ENCODE measurements at regions not wholly inside any gene's neighbourhood (a gene's known extent, or its start where the extent isn't known, plus 50 kb on each side); places are given as distances from the start of the nearest gene placed in this dataset.

- no peak overlapping the region for H3K9ac ChIP-seq (ENCODE audit: low read depth, low read length)
- no peaks in the 10 kb centered on the region for H3K36me3 ChIP-seq (ENCODE audit: control insufficient read depth, insufficient read depth, low read length)
- peaks cover 5% of the 10 kb centered on the region; the same call in 1 of the 2 replicates for H3K4me1 ChIP-seq (ENCODE audit: control insufficient read depth, insufficient read depth, low read length)
- no peak overlapping the region for H3K4me3 ChIP-seq (ENCODE audit: low read depth, low read length)
- no peaks in the 10 kb centered on the region for H3K27me3 ChIP-seq (ENCODE audit: control insufficient read depth, insufficient read depth, low read length)
- no peak overlapping the region for H3K27ac ChIP-seq (ENCODE audit: low read depth, low read length)
- peaks cover 6% of the 10 kb centered on the region; the same call in 1 of the 2 replicates for H3K9me3 ChIP-seq (ENCODE audit: control insufficient read depth, insufficient read depth, low read length)
Measured at GRCh38 chr10:78470267-78471103, 436.8 kb downstream of the RPS24 start.

- no peak overlapping the region for H3K9ac ChIP-seq (ENCODE audit: low read depth, low read length)
- H3K27me3 ChIP-seq (ENCODE audit: control insufficient read depth, insufficient read depth, low read length): no peaks in the 10 kb centered on the region
- H3K4me1 ChIP-seq (ENCODE audit: control insufficient read depth, insufficient read depth, low read length): peaks cover 5% of the 10 kb centered on the region; the same call in 1 of the 2 replicates
- no peak overlapping the region for H3K4me3 ChIP-seq (ENCODE audit: low read depth, low read length)
- H3K36me3 ChIP-seq (ENCODE audit: control insufficient read depth, insufficient read depth, low read length): no peaks in the 10 kb centered on the region
- peaks cover 6% of the 10 kb centered on the region; the same call in 1 of the 2 replicates for H3K9me3 ChIP-seq (ENCODE audit: control insufficient read depth, insufficient read depth, low read length)
- no peak overlapping the region for H3K27ac ChIP-seq (ENCODE audit: low read depth, low read length)
Measured at GRCh38 chr10:78471326-78471722, 437.7 kb downstream of the RPS24 start.

GRCh38 chr10:78471723-78472550 lies 438.3 kb downstream of the RPS24 start:
- Histone ChIP-seq H3K27ac (ENCODE audit: low read depth, low read length) (no peak overlapping the region), H3K36me3 (ENCODE audit: control insufficient read depth, insufficient read depth, low read length) (no peaks in the 10 kb centered on the region), H3K4me1 (ENCODE audit: control insufficient read depth, insufficient read depth, low read length) (peaks cover 5% of the 10 kb centered on the region; the same call in 1 of the 2 replicates), H3K9me3 (ENCODE audit: control insufficient read depth, insufficient read depth, low read length) (peaks cover 4% of the 10 kb centered on the region; the same call in 1 of the 2 replicates), H3K27me3 (ENCODE audit: control insufficient read depth, insufficient read depth, low read length) (no peaks in the 10 kb centered on the region), H3K9ac (ENCODE audit: low read depth, low read length) (no peak overlapping the region), H3K4me3 (ENCODE audit: low read depth, low read length) (no peak overlapping the region)

- no peak overlapping the region for H3K9ac ChIP-seq (ENCODE audit: low read depth, low read length)
- H3K4me1 ChIP-seq (ENCODE audit: control insufficient read depth, insufficient read depth, low read length): peaks cover 5% of the 10 kb centered on the region; the same call in 1 of the 2 replicates
- no peak overlapping the region for H3K4me3 ChIP-seq (ENCODE audit: low read depth, low read length)
- peaks cover 3% of the 10 kb centered on the region; the same call in 1 of the 2 replicates for H3K9me3 ChIP-seq (ENCODE audit: control insufficient read depth, insufficient read depth, low read length)
- H3K36me3 ChIP-seq (ENCODE audit: control insufficient read depth, insufficient read depth, low read length): no peaks in the 10 kb centered on the region
- H3K27ac ChIP-seq (ENCODE audit: low read depth, low read length): no peak overlapping the region
- H3K27me3 ChIP-seq (ENCODE audit: control insufficient read depth, insufficient read depth, low read length): no peaks in the 10 kb centered on the region
Measured at GRCh38 chr10:78472551-78472890, 438.9 kb downstream of the RPS24 start.

GRCh38 chr10:78473006-78473405 lies 439.3 kb downstream of the RPS24 start:
- H3K9ac ChIP-seq (ENCODE audit: low read depth, low read length): no peak overlapping the region
- H3K4me1 ChIP-seq (ENCODE audit: control insufficient read depth, insufficient read depth, low read length): peaks cover 5% of the 10 kb centered on the region; the same call in 1 of the 2 replicates
- H3K4me3 ChIP-seq (ENCODE audit: low read depth, low read length): no peak overlapping the region
- no peaks in the 10 kb centered on the region for H3K36me3 ChIP-seq (ENCODE audit: control insufficient read depth, insufficient read depth, low read length)
- H3K27ac ChIP-seq (ENCODE audit: low read depth, low read length): no peak overlapping the region
- H3K27me3 ChIP-seq (ENCODE audit: control insufficient read depth, insufficient read depth, low read length): no peaks in the 10 kb centered on the region
- H3K9me3 ChIP-seq (ENCODE audit: control insufficient read depth, insufficient read depth, low read length): peaks cover 3% of the 10 kb centered on the region; the same call in 1 of the 2 replicates

GRCh38 chr10:78474743-78475142 lies 441.1 kb downstream of the RPS24 start:
- H3K4me3 ChIP-seq (ENCODE audit: low read depth, low read length): no peak overlapping the region
- H3K27ac ChIP-seq (ENCODE audit: low read depth, low read length): no peak overlapping the region
- H3K4me1 ChIP-seq (ENCODE audit: control insufficient read depth, insufficient read depth, low read length): peaks cover 5% of the 10 kb centered on the region; the same call in 1 of the 2 replicates
- no peaks in the 10 kb centered on the region for H3K36me3 ChIP-seq (ENCODE audit: control insufficient read depth, insufficient read depth, low read length)
- no peak overlapping the region for H3K9ac ChIP-seq (ENCODE audit: low read depth, low read length)
- H3K27me3 ChIP-seq (ENCODE audit: control insufficient read depth, insufficient read depth, low read length): no peaks in the 10 kb centered on the region
- peaks cover under 1% of the 10 kb centered on the region; the same call in 1 of the 2 replicates for H3K9me3 ChIP-seq (ENCODE audit: control insufficient read depth, insufficient read depth, low read length)

- no peak overlapping the region for H3K4me3 ChIP-seq (ENCODE audit: low read depth, low read length)
- no peaks in the 10 kb centered on the region for H3K36me3 ChIP-seq (ENCODE audit: control insufficient read depth, insufficient read depth, low read length)
- no peaks in the 10 kb centered on the region for H3K27me3 ChIP-seq (ENCODE audit: control insufficient read depth, insufficient read depth, low read length)
- no peaks in the 10 kb centered on the region for H3K9me3 ChIP-seq (ENCODE audit: control insufficient read depth, insufficient read depth, low read length)
- H3K4me1 ChIP-seq (ENCODE audit: control insufficient read depth, insufficient read depth, low read length): peaks cover 5% of the 10 kb centered on the region; the same call in 1 of the 2 replicates
- H3K27ac ChIP-seq (ENCODE audit: low read depth, low read length): no peak overlapping the region
- H3K9ac ChIP-seq (ENCODE audit: low read depth, low read length): no peak overlapping the region
Measured at GRCh38 chr10:78475437-78475836, 441.8 kb downstream of the RPS24 start.

GRCh38 chr10:78476156-78476555 lies 442.5 kb downstream of the RPS24 start:
- H3K4me1 ChIP-seq (ENCODE audit: control insufficient read depth, insufficient read depth, low read length): peaks cover 5% of the 10 kb centered on the region; the same call in 1 of the 2 replicates
- H3K4me3 ChIP-seq (ENCODE audit: low read depth, low read length): no peak overlapping the region
- no peak overlapping the region for H3K9ac ChIP-seq (ENCODE audit: low read depth, low read length)
- H3K36me3 ChIP-seq (ENCODE audit: control insufficient read depth, insufficient read depth, low read length): no peaks in the 10 kb centered on the region
- no peaks in the 10 kb centered on the region for H3K27me3 ChIP-seq (ENCODE audit: control insufficient read depth, insufficient read depth, low read length)
- H3K27ac ChIP-seq (ENCODE audit: low read depth, low read length): no peak overlapping the region
- no peaks in the 10 kb centered on the region for H3K9me3 ChIP-seq (ENCODE audit: control insufficient read depth, insufficient read depth, low read length)

GRCh38 chr10:78476844-78477243 lies 443.2 kb downstream of the RPS24 start:
- H3K4me1 ChIP-seq (ENCODE audit: control insufficient read depth, insufficient read depth, low read length): peaks cover 5% of the 10 kb centered on the region; the same call in 1 of the 2 replicates
- H3K9me3 ChIP-seq (ENCODE audit: control insufficient read depth, insufficient read depth, low read length): no peaks in the 10 kb centered on the region
- no peaks in the 10 kb centered on the region for H3K27me3 ChIP-seq (ENCODE audit: control insufficient read depth, insufficient read depth, low read length)
- no peak overlapping the region for H3K4me3 ChIP-seq (ENCODE audit: low read depth, low read length)
- H3K36me3 ChIP-seq (ENCODE audit: control insufficient read depth, insufficient read depth, low read length): no peaks in the 10 kb centered on the region
- H3K9ac ChIP-seq (ENCODE audit: low read depth, low read length): no peak overlapping the region
- no peak overlapping the region for H3K27ac ChIP-seq (ENCODE audit: low read depth, low read length)

GRCh38 chr10:78478919-78479318 lies 445.3 kb downstream of the RPS24 start:
- Histone ChIP-seq H3K36me3 (ENCODE audit: control insufficient read depth, insufficient read depth, low read length) (no peaks in the 10 kb centered on the region), H3K27ac (ENCODE audit: low read depth, low read length) (no peak overlapping the region), H3K4me3 (ENCODE audit: low read depth, low read length) (no peak overlapping the region), H3K27me3 (ENCODE audit: control insufficient read depth, insufficient read depth, low read length) (no peaks in the 10 kb centered on the region), H3K9ac (ENCODE audit: low read depth, low read length) (no peak overlapping the region), H3K4me1 (ENCODE audit: control insufficient read depth, insufficient read depth, low read length) (no peaks in the 10 kb centered on the region), H3K9me3 (ENCODE audit: control insufficient read depth, insufficient read depth, low read length) (no peaks in the 10 kb centered on the region)

GRCh38 chr10:78479467-78479866 lies 445.8 kb downstream of the RPS24 start:
- no peak overlapping the region for H3K27ac ChIP-seq (ENCODE audit: low read depth, low read length)
- H3K9ac ChIP-seq (ENCODE audit: low read depth, low read length): no peak overlapping the region
- no peak overlapping the region for H3K4me3 ChIP-seq (ENCODE audit: low read depth, low read length)
- H3K4me1 ChIP-seq (ENCODE audit: control insufficient read depth, insufficient read depth, low read length): no peaks in the 10 kb centered on the region
- H3K9me3 ChIP-seq (ENCODE audit: control insufficient read depth, insufficient read depth, low read length): no peaks in the 10 kb centered on the region
- H3K27me3 ChIP-seq (ENCODE audit: control insufficient read depth, insufficient read depth, low read length): no peaks in the 10 kb centered on the region
- H3K36me3 ChIP-seq (ENCODE audit: control insufficient read depth, insufficient read depth, low read length): no peaks in the 10 kb centered on the region
